NCI-H1417 (cell line): ENCODE measurements at regions not wholly inside any gene's neighbourhood (a gene's known extent, or its start where the extent isn't known, plus 50 kb on each side); places are given as distances from the start of the nearest gene placed in this dataset.
"Not testable (repeated sequence)": the region's sequence is repeated elsewhere in the genome, so short reads cannot be mapped to it uniquely, and the experiment has no call there.

Experiments used
- DNase-seq, 3 experiments: peaks; one replicate each; lab custom pipeline; 2025; lab: John Stamatoyannopoulos, UW

DNA sequence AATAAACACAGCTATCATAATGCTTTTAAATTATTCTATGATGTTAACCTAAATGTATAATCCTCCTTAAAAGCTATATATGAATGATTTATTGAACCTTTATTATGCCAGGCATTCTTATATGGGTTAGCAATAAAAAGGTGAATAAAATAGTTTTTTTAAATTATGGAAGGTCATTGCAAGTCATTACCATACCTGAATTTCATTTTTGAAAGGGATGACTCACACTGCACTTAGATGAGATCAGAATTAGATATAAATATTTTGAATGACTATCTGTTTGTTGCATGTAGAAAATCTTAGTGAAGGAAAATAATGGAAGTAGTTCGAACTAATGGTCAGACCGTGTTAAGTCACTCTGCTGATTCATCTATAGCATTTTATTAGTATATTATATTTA lies 822.3 kb downstream of the LUZP2 start:
- no peak for DNase-seq

DNA sequence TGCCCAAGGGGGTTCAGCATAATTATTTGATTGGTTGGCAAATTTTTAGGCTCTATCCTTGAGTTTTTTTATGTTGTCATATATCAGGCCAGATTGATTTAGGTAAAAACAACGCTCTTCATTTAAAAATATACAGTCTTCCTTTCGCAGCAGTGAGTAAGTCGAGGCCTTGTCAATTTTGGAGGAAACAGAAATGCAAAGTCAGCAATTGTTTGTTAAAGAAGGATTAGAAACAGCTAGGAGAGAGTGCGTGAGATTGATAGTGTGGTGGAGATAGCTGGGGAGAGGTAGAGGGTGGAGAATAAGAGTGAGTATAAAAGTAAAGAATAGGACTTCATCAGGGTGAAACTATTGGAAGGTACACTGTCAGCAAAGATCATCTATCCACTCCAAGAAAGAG lies 830.8 kb downstream of the LUZP2 start:
- no peak for DNase-seq

DNA sequence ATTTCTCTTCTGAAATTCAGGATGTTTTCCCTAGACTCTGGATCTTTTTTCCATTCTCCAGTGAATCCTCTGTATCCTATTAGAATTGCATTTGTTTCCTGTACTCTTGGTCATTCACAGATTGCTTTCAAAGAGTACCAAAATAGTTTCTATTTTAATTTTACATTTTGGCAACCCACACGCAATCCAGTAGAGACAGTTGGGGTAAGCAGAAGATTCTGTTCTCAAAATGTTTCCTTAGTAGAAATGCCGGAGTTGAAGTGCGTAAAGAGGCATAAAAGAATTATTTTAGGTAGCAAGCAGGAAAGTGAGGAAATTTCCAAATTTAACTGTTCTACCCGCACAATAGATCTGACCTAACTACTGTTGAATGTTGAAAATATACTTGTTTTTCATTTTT lies 842.4 kb downstream of the LUZP2 start:
- DNase-seq, result no peak

DNA sequence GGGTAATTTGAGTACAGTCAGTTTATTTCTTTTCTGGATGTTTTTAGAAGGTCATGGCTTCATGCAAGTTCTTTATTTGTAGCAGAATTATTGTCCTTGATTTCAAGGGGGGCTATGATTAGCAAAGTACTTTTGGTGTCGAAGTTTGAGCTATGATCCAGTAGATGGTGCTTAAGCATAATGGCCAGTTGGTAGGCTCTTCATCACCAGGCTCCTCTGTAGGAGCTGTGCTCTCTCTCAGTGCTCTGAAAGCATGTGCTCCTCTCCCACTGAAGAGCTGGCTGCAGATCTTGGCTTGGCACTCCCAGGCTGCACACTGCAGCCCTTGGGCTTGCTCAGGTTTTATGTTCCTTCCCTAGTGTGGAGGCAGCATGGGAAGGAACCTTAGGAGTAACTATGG lies 852.7 kb downstream of the LUZP2 start:
- DNase-seq, result no peak

DNA sequence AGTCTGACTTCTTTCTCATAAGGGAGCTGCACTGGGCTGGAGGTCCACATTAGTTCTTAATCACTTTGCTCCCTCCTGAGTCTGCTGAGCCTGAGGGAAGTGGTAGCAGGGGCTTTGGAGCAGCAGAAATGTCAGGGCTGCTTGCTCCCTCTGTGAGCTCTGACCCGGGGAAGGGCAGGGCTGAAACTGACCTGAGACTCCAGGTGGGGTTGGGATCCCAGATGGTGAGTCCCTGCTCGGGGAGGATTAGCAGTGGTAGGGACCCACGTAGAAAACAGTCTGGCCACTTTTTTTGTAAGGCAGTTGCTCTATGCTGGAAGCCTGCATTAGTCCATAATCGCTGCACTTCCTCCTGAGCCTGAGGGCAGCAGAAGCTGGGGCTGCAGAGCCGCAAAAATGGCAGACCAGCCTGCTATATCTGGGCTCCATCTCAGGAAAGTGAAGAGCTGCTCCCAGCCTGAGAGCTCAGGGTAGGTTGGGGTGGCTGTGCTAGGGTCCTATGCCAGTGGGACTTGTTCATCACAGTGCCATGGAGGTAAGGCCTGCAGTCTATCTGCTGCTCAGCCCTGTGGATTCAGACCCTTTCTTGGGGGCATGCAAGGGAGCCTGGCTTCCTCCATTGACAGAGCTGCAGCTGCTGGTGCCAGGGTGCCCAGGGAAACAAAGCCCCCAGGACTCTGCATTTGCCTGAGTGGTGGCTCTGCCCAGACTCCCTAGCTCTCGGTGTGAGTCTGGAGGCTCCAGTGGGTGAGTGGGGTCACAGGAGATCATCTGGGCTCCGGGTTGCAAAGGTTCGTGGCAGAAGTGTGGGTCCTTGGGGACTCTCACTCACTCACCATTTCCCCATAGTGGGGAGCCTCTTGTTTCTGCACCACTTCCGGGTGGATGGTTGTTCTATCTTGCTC lies 854.3 kb downstream of the LUZP2 start:
- no peak for DNase-seq

DNA sequence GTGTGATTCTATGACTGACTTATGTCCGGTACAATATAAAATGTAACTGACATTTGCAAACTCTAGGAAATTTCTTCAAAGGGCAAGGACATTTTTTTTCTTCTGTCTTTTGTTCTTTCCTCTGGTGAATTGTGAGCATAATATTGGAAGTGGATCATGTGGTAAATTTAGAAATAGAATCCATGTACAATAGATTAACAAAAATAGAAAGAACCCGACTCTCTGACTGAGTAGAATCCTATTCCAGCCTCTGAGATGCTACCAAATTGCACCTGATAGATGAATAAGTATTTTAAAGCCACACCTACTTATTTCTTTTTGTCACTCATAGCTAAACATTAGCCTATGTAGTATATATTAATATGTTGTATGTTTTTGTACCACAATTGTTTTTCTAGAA lies 860.3 kb downstream of the LUZP2 start:
- no peak for DNase-seq

DNA sequence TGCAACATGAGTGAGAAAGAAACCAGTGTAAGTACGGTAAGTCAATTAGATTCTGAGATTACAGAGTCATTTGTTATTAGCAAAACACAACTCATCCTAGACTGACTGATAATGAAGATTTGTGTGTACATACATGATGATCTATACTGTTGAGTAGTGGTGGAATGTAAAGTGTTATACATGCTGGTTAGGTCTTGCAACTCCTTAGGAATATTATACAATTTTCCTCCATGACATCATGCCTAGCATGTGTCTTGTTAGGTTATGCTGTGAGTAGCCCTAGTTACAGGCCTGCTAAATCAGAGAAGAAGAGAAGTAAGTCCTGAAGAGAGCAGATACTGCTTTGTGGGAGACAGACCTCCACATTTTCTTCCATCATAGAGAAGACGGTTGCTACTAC lies 880.6 kb downstream of the LUZP2 start:
- DNase-seq, result no peak

DNA sequence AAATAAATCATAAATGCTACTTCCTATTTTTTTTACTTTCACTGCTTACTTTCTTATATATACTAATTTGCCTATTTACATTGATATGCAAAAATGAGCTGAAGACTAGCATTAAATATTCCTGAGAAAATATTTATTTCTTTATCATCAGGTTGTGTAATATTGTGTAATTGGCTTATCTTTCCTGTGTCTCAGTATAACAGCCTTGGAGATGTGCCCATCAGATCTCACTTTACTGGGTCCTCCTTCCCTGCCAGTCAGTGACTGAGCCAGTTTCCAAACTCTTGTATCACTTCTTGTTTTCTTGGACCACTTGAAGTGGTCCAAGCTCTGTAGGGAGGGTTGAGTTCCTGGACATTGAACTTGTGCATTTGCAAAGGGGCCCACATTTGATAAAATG lies 900.0 kb downstream of the LUZP2 start:
- DNase-seq, result no peak

DNA sequence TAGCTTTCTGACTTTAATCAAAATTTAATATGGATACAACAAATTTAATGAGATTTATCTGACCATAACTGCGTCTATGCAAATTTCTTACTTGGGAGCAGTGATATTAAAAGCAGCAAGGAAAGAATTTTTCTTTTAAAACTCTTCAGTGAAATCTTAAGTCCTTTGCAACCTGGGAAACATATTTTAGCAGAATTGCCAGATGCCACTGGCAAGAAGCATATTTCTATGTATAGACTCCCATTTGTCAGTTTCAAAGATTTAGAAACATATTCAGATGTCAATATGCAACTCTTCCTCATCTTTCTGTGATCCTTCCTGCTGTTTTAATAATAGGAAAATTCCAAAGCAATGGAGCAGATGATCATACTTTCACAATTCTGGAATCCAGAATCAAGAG lies 911.3 kb downstream of the LUZP2 start:
- DNase-seq, result no peak

DNA sequence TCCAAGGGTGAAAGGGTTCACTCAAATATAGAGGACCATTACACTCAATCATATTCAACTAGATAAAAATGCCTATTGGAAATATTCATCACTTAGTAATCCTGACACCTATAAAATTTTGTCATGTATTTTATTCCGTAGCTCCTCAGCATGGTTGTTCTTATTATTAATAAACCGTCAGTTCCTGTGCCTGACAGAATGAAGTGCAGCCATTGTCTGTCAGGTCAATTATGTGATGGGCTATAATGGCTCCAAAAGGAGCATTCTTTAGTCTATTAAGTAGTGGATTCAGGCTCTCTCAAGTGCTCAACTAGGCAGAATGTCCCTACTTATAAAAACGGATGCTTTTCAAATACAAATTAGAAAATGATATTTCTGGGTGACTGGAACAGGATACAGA lies 916.1 kb upstream of the ANO3 start:
- no peak for DNase-seq

DNA sequence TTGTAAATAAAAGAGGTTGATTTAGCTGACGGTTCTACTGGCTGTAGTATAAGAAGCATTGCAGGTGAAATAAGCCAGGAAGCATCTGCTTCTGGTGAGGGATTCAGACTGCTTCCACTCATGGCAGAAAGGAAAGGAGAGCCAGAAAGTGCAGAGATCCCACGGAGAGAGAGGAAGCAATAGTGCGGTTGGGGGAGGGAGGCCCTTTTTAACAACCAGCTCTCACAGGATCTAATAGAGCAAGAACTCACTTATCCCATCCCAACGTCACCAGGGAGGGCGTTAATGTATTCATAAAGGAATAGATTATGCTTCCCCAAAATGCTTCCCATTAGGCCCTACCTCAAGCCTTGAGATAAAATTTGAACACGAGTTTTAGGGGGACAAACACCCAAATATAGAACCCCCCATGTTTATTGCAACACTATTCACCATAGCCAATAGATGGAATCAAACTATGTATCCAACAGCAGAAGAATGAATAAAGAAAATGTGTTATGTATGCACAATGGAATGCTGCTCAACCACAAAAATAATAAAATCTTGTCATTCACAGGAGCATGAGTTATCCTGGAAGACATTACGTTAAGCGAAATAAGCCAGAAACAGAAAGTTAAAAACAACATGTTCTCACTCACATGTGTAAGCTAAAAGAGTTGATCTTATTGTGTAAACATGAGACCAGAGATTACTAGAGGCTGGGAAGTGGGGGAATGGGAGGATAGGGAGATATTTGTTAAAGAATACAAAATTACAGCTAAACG lies 908.3 kb upstream of the ANO3 start:
- no peak for DNase-seq

DNA sequence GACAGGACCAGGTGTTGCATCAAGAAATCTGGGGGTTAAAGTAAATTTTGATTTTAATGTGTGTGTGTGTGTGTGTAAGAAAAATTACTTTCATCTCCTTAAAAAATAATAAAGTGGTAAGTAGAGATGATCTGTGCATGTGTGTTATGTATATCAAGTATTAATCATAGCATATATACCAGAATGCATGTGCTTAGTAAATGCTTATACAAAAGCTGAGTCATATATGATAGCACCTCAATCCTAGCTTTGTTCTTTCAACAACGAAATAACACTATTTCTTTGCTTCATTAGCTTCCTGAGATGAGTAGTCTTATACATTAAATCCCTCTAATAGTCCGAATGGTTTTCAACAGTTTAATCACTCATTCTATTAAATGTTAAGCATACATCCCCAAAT lies 899.6 kb upstream of the ANO3 start:
- DNase-seq, result no peak

DNA sequence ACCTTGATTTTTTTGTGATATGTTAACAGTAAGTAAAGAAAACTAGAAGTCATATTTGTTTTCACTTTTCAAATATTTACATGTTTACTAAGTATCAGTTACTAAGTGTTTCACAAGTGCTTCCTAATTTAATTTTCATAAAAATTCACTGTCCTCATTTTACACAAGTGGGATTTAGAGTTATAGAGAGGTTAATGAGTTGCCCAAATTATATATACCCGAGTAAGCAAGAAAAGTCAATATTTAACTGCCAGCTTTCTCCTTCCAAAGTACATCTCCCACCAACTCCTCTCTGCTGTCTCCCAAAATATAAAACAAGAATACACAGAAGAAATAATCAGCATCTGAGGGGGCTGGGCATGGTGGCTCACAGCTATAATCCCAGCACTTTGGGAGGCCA lies 896.7 kb upstream of the ANO3 start:
- peak in 1 of 3 experiments; percentile 12 for DNase-seq

DNA sequence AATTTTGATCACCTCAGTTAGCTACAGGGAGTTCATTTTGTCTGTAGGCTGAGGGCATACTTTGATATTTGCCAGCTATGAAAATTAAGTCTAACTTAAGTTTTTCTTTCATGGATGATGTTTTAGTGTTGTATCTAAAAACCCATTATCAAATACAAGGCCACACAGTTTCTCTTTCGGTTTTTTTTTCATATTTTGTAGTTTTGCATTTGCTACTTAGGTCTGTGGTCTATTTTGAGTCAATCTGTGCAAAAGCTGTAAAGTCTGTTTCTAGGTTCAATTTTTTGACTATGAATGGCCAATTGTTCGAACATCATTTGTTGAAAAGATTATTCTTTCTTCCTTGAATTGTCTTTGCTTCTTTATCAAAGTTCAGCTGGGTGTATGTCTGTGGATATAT lies 895.6 kb upstream of the ANO3 start:
- no peak for DNase-seq

DNA sequence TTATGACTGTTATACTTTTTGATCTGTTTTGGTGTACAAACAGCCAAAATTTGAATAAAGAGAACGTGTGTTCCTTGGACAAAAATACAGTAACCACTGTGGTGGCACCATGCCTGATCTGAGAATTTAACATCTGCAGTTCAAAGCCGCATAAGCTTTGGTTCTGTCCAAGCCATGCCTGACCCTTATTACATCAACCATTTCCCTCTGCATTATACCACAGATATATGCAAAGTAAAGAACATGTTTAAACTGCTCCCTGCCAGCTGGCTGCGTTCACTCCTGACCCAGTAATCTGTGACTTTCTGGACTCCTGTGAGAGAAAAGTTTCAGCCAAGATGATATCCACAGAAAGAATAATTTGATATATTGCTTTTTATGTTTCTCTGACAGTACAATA lies 890.5 kb upstream of the ANO3 start:
- no peak for DNase-seq

DNA sequence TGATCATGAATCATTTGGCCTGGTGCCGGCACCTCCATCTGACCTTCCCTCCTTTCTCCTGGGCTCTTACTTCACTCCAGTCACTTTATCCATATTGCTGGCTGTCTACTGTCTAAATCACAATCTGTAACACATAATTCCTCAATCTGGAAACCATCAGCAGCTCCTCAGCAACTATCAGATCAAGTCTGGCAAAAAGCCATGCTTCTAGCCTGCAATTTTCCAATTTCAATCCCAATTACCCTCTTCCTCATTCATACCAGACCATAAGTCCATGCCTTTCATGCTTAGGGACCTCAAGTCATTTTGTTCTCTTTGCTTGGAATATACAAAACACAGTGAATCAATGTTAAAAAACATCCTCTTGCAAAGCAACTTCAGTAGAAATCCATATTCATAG lies 882.8 kb upstream of the ANO3 start:
- no peak for DNase-seq

DNA sequence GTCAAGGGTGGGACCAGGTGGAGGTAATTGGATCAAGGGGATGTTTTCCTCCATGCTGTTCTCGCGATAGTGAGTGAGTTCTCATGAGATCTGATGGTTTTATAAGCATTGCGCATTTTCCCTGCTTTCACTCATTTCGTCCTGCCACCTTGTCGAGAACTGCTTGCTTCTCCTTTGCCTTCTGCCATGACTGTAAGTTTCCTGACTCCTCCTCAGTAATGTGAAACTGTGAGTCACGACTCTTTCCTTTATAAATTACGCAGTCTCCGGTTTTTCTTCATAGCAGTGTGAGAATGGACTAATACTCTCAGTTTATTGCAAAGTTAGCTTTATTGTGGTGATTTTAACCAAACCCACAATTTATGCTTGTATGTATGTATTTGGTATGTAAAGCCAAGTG lies 878.5 kb upstream of the ANO3 start:
- DNase-seq, result no peak

DNA sequence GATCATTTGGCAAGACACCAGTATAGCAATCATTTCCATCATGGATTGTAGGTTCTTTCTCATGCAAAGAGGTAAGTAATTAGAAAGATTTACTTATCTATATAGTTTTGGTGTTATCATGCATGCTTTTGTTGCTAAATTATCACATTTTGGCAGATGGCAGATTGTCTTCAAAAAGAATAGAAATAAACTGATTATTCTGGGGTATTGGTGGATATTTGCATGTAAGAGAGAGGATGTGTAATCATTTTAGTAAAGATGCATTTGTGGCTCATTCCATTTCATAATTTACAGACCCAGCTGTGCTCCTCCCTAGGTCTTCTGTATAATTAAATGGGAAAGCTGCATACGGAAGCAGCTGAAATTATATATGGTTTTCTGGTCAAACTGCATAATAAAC lies 875.7 kb upstream of the ANO3 start:
- no peak for DNase-seq

DNA sequence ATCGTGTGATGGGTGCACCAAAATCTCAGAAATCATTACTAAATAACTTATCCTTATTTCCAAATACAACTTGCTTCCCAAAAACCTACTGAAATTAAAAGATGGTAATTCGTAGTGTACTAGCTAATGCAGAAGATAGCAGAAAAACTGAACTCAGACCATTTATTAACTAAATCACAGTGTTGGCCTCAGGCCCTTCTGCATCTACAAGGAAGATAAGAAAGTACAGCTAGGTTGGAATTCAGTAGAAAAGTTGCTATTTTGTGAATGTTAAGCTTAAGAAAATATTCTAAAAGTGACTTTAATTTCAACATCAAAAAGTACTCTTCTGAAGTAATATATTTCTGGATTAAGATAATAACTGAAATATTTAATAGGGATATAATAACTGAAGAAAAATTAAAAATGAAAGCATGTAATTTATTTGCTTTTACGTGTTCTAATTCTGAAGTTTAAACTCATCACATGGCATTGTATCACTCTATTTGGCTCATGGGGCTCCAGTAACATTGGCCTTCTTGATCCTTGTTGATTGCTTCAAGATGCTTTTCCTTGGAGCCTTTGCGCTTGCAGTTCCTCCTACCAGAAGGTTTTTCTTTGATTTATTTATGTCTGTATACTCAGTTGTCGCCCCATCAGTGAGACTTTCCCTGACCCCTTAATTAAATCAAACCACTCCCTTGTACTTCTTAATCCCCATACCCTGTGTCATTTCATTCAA lies 847.9 kb upstream of the ANO3 start:
- DNase-seq, result no peak

DNA sequence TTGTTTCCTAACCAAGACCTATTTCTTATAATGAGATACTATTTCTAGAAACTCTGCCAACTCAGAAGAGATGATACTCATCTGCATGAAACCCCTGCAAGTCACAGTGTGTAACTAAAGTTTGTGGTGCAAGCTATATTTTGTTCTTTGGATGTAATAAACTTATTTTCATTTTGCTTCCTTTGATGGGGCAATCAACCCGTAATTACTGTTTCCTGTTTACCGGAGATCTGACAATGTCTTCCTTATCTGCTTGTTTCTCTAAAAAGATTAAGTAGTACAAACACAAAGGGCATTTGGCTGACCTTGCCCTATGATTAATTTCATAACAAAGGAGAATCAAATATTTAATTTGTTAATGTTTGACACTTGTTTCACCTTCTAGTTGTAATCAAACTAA lies 846.6 kb upstream of the ANO3 start:
- DNase-seq, result peak in 1 of 3 experiments; percentile 46

DNA sequence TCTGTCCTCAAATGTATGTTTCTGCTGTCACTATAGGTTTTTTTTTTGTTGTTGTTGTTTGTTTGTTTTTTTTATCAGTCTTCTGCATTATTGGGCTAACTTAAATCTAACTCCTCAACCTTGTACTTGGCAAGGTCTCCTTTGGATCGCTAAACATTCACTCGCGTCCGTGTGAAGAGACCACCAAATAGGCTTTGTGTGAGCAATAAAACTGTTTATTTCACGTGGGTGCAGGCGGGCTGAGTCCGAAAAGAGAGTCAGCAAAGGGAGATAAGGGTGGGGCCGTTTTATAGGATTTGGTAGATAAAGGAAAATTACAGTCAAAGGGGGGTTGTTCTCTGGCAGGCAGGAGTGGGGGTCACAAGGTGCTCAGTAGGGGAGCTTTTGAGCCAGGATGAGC lies 845.6 kb upstream of the ANO3 start:
- not testable (repeated sequence) for DNase-seq

DNA sequence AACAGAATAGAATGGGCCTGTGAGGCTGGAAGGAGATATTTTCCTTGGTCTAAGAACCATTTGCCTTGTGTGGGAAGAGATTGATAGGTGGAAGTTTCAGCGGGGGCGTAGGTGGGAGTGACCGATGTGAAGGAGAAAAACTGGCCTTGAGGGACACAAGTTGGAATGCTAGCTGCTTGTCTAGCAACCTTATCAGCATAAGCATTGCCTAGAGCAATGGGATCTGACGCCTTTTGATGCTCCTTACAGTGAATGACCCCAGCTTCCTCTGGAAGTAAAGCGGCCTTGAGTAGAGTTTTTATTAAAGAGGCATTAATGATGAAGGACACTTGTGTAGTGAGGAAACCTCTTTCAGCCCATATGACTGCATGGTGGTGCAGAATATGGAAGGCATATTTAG lies 843.8 kb upstream of the ANO3 start:
- DNase-seq, result not testable (repeated sequence)

DNA sequence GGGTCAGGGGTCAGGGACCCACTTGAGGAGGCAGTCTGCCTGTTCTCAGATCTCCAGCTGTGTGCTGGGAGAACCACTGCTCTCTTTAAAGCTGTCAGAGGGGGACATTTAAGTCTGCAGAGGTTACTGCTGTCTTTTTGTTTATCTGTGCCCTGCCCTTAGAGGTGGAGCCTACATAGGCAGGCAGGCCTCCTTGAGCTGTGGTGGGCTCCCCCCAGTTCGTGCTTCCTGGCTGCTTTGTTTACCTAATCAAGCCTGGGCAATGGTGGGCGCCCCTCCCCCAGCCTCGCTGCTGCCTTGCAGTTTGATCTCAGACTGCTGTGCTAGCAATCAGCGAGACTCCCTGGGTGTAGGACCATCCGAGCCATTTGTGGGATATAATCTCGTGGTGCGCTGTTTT lies 830.5 kb upstream of the ANO3 start:
- not testable (repeated sequence) for DNase-seq
